ENCODE measurements at regions not wholly inside any gene's neighbourhood (a gene's known extent, or its start where the extent isn't known, plus 50 kb on each side); places are given as distances from the start of the nearest gene placed in this dataset.

- TF ChIP-seq, protein P1, sequence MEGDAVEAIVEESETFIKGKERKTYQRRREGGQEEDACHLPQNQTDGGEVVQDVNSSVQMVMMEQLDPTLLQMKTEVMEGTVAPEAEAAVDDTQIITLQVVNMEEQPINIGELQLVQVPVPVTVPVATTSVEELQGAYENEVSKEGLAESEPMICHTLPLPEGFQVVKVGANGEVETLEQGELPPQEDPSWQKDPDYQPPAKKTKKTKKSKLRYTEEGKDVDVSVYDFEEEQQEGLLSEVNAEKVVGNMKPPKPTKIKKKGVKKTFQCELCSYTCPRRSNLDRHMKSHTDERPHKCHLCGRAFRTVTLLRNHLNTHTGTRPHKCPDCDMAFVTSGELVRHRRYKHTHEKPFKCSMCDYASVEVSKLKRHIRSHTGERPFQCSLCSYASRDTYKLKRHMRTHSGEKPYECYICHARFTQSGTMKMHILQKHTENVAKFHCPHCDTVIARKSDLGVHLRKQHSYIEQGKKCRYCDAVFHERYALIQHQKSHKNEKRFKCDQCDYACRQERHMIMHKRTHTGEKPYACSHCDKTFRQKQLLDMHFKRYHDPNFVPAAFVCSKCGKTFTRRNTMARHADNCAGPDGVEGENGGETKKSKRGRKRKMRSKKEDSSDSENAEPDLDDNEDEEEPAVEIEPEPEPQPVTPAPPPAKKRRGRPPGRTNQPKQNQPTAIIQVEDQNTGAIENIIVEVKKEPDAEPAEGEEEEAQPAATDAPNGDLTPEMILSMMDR (IDR thresholded peaks at IDR 0.05): no peak
- no peak for TF ChIP-seq POLR2A (IDR thresholded peaks at IDR 0.05)
Observed at GRCh38 chr1:5231541-5232315, 577.3 kb downstream of the AJAP1 start.

Data from lower leg skin (tissue), 3 donors.